GM18499 (cell line): ENCODE measurements at regions not wholly inside any gene's neighbourhood (a gene's known extent, or its start where the extent isn't known, plus 50 kb on each side); places are given as distances from the start of the nearest gene placed in this dataset.

Experiments used
- ATAC-seq: cut with Tn5 transposase; IDR thresholded peaks from one replicate; pipeline ENCODE4 v1.9.1; 2021; ENCODE audit warnings: moderate number of reproducible peaks; ENCODE audit not compliant: insufficient read depth, unreplicated experiment

DNA sequence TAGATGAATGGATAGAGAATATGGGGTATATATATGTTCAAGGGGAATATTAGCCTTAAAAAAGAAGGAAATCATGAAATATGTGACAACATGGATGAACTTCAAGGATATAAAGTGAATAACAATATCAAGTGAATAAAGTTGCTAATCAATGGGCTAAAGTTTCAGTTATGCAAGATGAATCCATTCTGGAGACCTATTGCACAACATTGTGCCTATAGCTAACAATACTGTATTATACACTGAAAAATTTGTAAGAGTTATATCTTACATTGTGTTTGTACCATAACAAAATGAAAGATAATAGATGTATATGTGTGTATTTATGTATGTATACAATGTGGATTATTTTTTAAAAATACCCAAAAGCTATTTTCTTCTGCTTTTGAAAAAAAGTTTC is 96.3 kb upstream of the DPYD start:
- no peak for ATAC-seq

GRCh38 chr1:98008373-98008772 is 87.5 kb upstream of the DPYD start:
- no peak for ATAC-seq

DNA sequence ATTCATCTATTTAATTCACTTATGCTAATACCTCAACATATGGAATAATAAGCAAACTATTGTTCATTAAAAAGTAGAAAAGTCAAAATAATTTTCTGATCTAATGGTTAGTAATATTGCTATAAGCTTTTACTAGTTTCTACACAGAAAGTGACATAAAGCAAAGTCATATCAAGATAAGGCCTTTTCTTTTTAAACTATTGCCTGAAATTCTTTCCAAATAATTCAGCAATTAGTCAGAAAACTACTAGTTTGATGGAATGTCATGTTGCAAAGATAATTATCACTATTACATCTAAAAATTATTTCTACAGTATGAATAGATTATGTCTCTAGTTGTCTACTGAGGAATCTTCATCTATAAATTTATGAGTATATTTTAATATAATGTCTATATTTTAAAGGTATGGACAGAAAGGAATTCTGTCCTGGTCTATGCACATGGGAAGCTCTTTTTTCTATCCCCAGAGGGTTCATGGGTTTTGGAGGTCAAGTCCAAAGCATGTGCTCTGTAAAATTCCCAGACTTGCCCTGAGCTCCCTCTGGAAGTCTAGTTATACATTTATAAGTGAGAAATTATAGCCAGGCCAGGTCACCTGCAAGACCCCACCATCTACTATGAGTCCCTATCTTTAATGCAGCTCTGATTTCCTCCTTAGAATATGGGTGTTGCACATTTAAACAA is 84.6 kb upstream of the DPYD start:
- no peak for ATAC-seq

- ATAC-seq: no peak
These were observed 82.6 kb upstream of the DPYD start for GRCh38 chr1:98003442-98003841.

GRCh38 chr1:98002288-98002687 is 81.5 kb upstream of the DPYD start:
- no peak for ATAC-seq

GRCh38 chr1:98001764-98002163 is 80.9 kb upstream of the DPYD start:
- ATAC-seq: no peak

GRCh38 chr1:97999320-97999719 is 78.5 kb upstream of the DPYD start:
- no peak for ATAC-seq

DNA sequence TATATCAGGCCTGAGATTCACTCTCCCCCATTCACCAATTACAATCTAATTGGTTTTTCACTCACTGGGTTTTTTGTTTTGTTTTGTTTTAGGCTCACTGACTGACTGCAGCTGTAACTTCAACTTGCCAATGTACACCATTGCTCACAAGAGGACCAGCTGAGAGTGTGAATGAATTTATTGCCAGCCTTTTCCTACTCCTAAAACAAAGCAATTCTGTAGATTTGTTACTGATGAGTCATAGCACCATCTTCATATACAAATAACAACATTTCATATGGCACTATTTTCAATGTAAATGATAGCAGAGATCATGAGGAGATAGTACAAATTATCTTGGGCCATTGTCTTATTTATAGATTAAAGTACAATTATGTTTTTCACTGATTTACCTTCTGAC is 76.0 kb upstream of the DPYD start:
- no peak for ATAC-seq

GRCh38 chr1:97989094-97989680 is 68.4 kb upstream of the DPYD start:
- ATAC-seq: no peak

DNA sequence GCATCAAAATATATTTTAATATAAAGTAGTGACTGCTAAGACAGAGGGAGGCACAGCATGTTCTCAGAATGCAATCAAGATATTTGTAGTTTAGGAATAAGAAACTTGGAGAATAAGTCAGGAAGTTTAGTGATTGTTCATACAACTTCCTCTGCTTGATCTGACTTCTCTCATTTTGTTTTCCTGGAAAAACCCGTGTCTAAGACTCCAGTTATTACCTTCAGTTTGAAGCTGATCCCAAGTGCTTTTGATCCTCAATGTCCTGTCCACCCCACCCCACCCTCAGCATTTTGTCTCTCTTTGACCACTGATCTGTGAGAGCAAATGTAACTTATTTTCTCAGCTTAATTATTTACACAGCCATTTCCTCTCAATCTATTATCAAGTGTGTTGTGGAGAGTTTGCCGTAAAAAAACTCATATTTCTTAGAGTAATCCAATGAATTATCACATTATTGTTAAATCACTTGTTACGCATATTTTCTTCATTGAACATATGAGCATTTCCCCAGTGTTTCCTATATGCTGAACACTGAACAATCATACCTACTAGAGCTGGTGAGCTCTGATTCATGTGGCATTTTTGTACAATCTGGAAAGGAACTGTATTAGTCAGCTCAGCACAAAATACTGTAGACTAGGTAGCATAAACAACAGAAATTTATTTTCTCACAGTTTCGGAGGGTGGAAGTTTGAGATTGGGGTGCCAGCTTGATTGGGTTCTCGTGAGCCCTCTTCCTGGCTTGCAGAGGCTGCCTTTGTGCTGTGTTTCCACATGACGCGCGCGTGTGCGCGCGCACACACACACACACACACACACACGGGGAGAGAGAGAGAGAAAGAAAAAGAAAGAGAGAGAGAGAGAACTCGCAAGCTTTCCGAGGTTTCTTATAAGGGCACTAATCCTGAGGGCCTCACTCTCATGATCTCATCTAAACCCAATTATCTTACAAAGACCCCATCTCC is 65.5 kb upstream of the DPYD start:
- ATAC-seq: no peak

- no peak for ATAC-seq
These were observed 62.3 kb upstream of the DPYD start for GRCh38 chr1:97983126-97983525.

- no peak for ATAC-seq
These were observed 59.7 kb upstream of the DPYD start for GRCh38 chr1:97980530-97980929.

GRCh38 chr1:97976801-97977200 is 56.0 kb upstream of the DPYD start:
- no peak for ATAC-seq
